Activated naive CD8-positive, alpha-beta T cell treated with anti-CD3 and anti-CD28 coated beads, Interleukin-2, amount 50 U/mL, for 24 hours (primary cell): ENCODE measurements at regions not wholly inside any gene's neighbourhood (a gene's known extent, or its start where the extent isn't known, plus 50 kb on each side); places are given as distances from the start of the nearest gene placed in this dataset.

ENCODE experiments used
- ATAC-seq: fragments of 150-1000 bp; cut with Tn5 transposase; one replicate; pipeline ENCODE4 v1.10.0; 2021
- DNase-seq: peaks from one replicate; pipeline ENCODE4 v3.0.0; 2021
- H3K27ac Mint-ChIP-seq: one replicate; pipeline ENCODE4 v1.8.0; 2021; ENCODE audit warnings: mild to moderate bottlenecking, mixed read lengths
- H3K27me3 Mint-ChIP-seq: one replicate; pipeline ENCODE4 v1.8.0; 2021; ENCODE audit warnings: mixed read lengths
- H3K36me3 Mint-ChIP-seq: one replicate; pipeline ENCODE4 v1.8.0; 2021; ENCODE audit warnings: low read depth, mixed read lengths
- H3K4me1 Mint-ChIP-seq: one replicate; pipeline ENCODE4 v1.8.0; 2021; ENCODE audit warnings: mixed read lengths
- H3K4me3 Mint-ChIP-seq: one replicate; pipeline ENCODE4 v1.8.0; 2021; ENCODE audit warnings: mild to moderate bottlenecking, moderate library complexity, mixed read lengths
- H3K9me3 Mint-ChIP-seq: one replicate; pipeline ENCODE4 v1.8.0; 2021; ENCODE audit warnings: mixed read lengths

GRCh38 chr1:63266857-63267256 is 55.5 kb upstream of the FOXD3 start:
- peaks cover 10% of the 10 kb centered on the region for H3K27me3 Mint-ChIP-seq
- no peaks in the 10 kb centered on the region for H3K36me3 Mint-ChIP-seq
- H3K9me3 Mint-ChIP-seq: no peaks in the 10 kb centered on the region
- H3K27ac Mint-ChIP-seq: no peak overlapping the region
- DNase-seq (no peak), ATAC-seq (no peak)
- H3K4me1 Mint-ChIP-seq: no peaks in the 10 kb centered on the region
- no peak overlapping the region for H3K4me3 Mint-ChIP-seq

GRCh38 chr1:63268876-63269275 is 53.5 kb upstream of the FOXD3 start:
- Mint-ChIP-seq H3K36me3 (no peaks in the 10 kb centered on the region), H3K4me3 (no peak overlapping the region), H3K27me3 (peaks cover 17% of the 10 kb centered on the region), H3K9me3 (no peaks in the 10 kb centered on the region), H3K27ac (no peak overlapping the region), H3K4me1 (no peaks in the 10 kb centered on the region)
- no peak for DNase-seq
- ATAC-seq: no peak

DNA sequence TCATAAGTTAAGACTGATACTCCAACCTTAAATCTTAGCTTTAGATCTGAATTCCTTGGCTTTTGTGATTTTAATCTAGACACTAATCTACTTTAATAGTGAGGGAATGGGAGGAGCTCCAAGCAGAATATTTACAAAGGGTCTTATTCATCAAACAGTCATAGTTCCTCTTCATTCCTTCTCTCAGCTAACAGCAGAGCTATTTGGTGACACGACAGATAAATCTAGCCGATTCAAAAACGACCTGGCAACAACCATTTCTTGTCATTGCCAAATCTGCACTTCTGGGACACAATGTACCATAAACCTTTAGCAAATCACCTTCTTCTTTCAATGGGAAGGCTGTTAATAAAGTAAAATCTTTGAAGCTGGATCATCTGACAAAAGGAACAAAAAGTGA is 52.8 kb upstream of the FOXD3 start:
- peaks cover 17% of the 10 kb centered on the region for H3K27me3 Mint-ChIP-seq
- H3K27ac Mint-ChIP-seq: no peak overlapping the region

More for the DNA sequence above, 52.8 kb upstream of the FOXD3 start:
- Mint-ChIP-seq H3K4me1 (no peaks in the 10 kb centered on the region), H3K9me3 (no peaks in the 10 kb centered on the region), H3K36me3 (no peaks in the 10 kb centered on the region), H3K4me3 (no peak overlapping the region)
- no peak for DNase-seq
- no peak for ATAC-seq
